SK-N-MC (cell line): ENCODE measurements at regions not wholly inside any gene's neighbourhood (a gene's known extent, or its start where the extent isn't known, plus 50 kb on each side); places are given as distances from the start of the nearest gene placed in this dataset.

Source experiments
- EZH2 ChIP-seq: fragments of 200-600 bp; sonication (generic); IDR thresholded peaks from one replicate; pipeline ENCODE4 v1.6.1; 2017; ENCODE audit warnings: antibody characterized with exemption
- POLR2AphosphoS5 ChIP-seq: IDR thresholded peaks from 2 replicates; pipeline ENCODE4 v1.6.1; 2012; ENCODE audit warnings: mild to moderate bottlenecking, low read depth, low read length, borderline replicate concordance

GRCh38 chr18:68024716-68025115 lies 508.2 kb upstream of the DSEL start:
- TF ChIP-seq POLR2AphosphoS5 = no peak
- no peak for TF ChIP-seq EZH2
